Calu3 (cell line): ENCODE measurements at regions not wholly inside any gene's neighbourhood (a gene's known extent, or its start where the extent isn't known, plus 50 kb on each side); places are given as distances from the start of the nearest gene placed in this dataset.

Experiments
- BruUV-seq: library from RNA; stranded (reverse); fragments of 400-500 nt; replicated peaks from 2 replicates; lab custom pipeline; 2021; lab: Mats Ljungman, UMichigan
- CTCF ChIA-PET: fragments of 300-600 bp; sonication (Branson Sonifier 250); formaldehyde crosslinking; loops from one replicate; lab custom pipeline; 2022; ENCODE audit warnings: antibody characterized with exemption; lab: Charles Lee
- DNase-seq: peaks from one replicate; pipeline ENCODE4 v3.0.0; 2022
- H3K27ac Mint-ChIP-seq: one replicate; pipeline ENCODE4 v1.8.0; 2022; ENCODE audit warnings: mixed read lengths; ENCODE audit not compliant: unreplicated experiment
- H3K27me3 Mint-ChIP-seq: one replicate; pipeline ENCODE4 v1.8.0; 2022; ENCODE audit warnings: mixed read lengths; ENCODE audit not compliant: unreplicated experiment
- H3K36me3 Mint-ChIP-seq: one replicate; pipeline ENCODE4 v1.8.0; 2022; ENCODE audit warnings: mild to moderate bottlenecking, moderate library complexity, mixed read lengths; ENCODE audit not compliant: insufficient read depth, unreplicated experiment
- H3K4me1 Mint-ChIP-seq: one replicate; pipeline ENCODE4 v1.8.0; 2022; ENCODE audit warnings: mild to moderate bottlenecking, low read depth, mixed read lengths; ENCODE audit not compliant: unreplicated experiment
- H3K4me3 Mint-ChIP-seq: one replicate; pipeline ENCODE4 v1.8.0; 2022; ENCODE audit warnings: mild to moderate bottlenecking, low read depth, moderate library complexity, mixed read lengths; ENCODE audit not compliant: unreplicated experiment
- H3K9me3 Mint-ChIP-seq: one replicate; pipeline ENCODE4 v1.8.0; 2022; ENCODE audit warnings: low read depth, mixed read lengths; ENCODE audit not compliant: unreplicated experiment
- intact Hi-C: fragments of 100-400 bp; cut with micrococcal nuclease; formaldehyde crosslinking; loops from one replicate; pipeline ENCODE4 v1.10.0; 2022; ENCODE audit not compliant: unreplicated experiment
- TF ChIP-seq, protein P1 (sequence below): fragments of 200-600 bp; IDR thresholded peaks from one replicate; pipeline ENCODE4 v1.8.0; 2022; ENCODE audit warnings: antibody characterized with exemption; ENCODE audit not compliant: unreplicated experiment

DNA sequence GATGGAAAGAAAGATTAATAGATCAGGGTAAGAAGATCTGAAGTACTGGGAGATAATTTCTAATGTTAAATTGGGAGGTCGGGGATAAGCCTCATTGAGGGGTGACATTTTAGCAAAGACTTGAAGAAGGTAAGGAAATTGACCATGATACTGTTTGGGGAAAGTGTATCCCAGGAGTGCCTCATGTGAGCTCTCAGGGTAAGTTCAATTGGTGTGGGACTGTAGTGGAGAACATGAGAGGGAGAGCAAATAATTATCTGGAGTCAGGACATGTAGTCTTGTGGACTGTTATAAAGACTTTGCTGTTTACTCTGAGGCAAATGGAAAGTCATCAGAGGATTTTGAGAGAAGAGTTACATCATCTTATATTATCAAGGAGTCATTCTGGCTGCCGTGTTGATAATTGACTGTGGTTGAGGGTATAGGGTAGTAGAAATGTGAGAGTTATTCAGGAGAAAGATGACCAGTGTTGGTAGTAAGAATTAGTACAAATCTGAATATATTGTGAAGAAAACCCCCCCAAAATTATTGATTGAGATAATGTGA lies 624.4 kb downstream of the ADCYAP1 start:
- Mint-ChIP-seq H3K9me3 (peaks cover 5% of the 10 kb centered on the region), H3K36me3 (no peaks in the 10 kb centered on the region), H3K4me1 (no peaks in the 10 kb centered on the region), H3K27me3 (no peaks in the 10 kb centered on the region), H3K27ac (no peak overlapping the region), H3K4me3 (no peak overlapping the region)
- TF ChIP-seq, protein P1, sequence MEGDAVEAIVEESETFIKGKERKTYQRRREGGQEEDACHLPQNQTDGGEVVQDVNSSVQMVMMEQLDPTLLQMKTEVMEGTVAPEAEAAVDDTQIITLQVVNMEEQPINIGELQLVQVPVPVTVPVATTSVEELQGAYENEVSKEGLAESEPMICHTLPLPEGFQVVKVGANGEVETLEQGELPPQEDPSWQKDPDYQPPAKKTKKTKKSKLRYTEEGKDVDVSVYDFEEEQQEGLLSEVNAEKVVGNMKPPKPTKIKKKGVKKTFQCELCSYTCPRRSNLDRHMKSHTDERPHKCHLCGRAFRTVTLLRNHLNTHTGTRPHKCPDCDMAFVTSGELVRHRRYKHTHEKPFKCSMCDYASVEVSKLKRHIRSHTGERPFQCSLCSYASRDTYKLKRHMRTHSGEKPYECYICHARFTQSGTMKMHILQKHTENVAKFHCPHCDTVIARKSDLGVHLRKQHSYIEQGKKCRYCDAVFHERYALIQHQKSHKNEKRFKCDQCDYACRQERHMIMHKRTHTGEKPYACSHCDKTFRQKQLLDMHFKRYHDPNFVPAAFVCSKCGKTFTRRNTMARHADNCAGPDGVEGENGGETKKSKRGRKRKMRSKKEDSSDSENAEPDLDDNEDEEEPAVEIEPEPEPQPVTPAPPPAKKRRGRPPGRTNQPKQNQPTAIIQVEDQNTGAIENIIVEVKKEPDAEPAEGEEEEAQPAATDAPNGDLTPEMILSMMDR: no peak
- no TSS peak for BruUV-seq
- intact Hi-C loops: loop anchor here (5.0 kb wide), 1 partner anchor 358 kb away; no protein-coding TSS in a partner anchor
- no peak for DNase-seq
- CTCF ChIA-PET: no interaction called here

DNA sequence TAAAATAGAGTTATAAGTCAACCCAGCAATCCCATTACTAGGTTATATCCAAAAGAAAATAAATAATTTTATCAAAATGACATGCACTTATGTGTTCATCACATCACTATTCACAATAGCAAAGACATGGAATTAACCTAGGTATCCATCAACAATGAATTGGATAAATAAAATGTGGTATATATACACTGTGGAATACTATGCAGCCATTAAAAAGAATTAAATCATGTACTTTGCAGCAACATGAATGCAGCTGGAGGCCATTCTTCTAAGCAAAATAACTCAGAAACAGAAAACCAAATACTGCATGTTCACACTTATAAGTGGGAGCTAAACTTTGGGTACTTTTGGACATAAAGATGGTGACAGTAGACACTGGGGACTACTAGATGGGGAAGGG lies 626.0 kb downstream of the ADCYAP1 start:
- Mint-ChIP-seq H3K4me3 (no peak overlapping the region), H3K27ac (no peak overlapping the region), H3K4me1 (no peaks in the 10 kb centered on the region), H3K27me3 (no peaks in the 10 kb centered on the region), H3K9me3 (peaks cover 5% of the 10 kb centered on the region), H3K36me3 (no peaks in the 10 kb centered on the region)
- TF ChIP-seq, protein P1: no peak
- no TSS peak for BruUV-seq
- intact Hi-C loops: no loop called here
- no peak for DNase-seq
- CTCF ChIA-PET: no interaction called here

DNA sequence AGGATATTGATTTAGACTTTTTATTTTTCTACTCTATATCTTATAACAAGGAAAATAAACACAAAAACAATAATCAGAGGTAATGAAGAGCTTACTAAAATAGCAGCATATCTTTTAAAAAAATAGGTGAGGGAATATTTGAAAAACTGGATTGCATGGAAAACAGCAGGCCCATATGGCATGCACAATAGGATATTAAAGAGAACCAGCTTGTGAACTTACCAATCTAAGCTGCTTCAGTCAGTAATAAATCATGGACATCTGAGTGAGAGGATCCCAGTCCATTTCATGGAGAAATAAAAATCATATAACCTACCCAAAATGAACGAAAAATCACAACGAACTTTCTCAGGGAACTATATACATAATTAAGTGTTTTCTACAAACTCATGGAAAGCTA lies 634.6 kb downstream of the ADCYAP1 start:
- peaks cover 5% of the 10 kb centered on the region for H3K9me3 Mint-ChIP-seq
- intact Hi-C loops: no loop called here

DNA sequence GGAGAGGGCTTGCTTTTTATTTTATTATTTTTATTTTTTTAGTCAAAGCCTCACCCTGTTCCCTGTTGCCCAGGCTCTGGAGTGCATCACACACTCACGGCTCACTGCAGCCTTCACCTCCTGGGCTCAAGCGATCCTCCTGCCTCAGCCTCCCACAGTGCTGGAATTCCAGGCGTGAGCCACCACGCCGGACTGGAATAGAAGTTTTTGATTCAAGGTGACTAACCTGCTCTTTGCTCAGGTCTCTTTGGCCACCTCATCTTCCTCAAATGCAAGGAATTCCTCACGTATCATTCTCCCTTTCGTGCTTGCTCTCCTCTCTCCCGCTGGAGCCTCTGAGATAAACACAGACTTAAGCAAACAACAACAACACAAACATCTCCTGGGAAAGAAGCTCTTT lies 636.8 kb downstream of the ADCYAP1 start:
- H3K36me3 Mint-ChIP-seq: no peaks in the 10 kb centered on the region
- BruUV-seq: no TSS peak
- intact Hi-C loops: no loop called here
- CTCF ChIA-PET: no interaction called here
- no peaks in the 10 kb centered on the region for H3K27me3 Mint-ChIP-seq
- H3K9me3 Mint-ChIP-seq: peaks cover 2% of the 10 kb centered on the region
- no peaks in the 10 kb centered on the region for H3K4me1 Mint-ChIP-seq
- TF ChIP-seq, protein P1: no peak
- H3K4me3 Mint-ChIP-seq: no peak overlapping the region
- H3K27ac Mint-ChIP-seq: no peak overlapping the region
- DNase-seq: no peak

More for the DNA sequence above, 634.6 kb downstream of the ADCYAP1 start:
- CTCF ChIA-PET: interaction anchor here (0.5 to 0.8 kb wide), 2 partner anchors 47 to 66 kb away, joined by 3 read pairs; no protein-coding TSS in a partner anchor
- no peak for DNase-seq
- TF ChIP-seq, protein P1: no peak
- BruUV-seq: no TSS peak
- Mint-ChIP-seq H3K4me3 (no peak overlapping the region), H3K36me3 (no peaks in the 10 kb centered on the region), H3K4me1 (no peaks in the 10 kb centered on the region), H3K27me3 (no peaks in the 10 kb centered on the region), H3K27ac (no peak overlapping the region)
